ENCODE measurements at regions not wholly inside any gene's neighbourhood (a gene's known extent, or its start where the extent isn't known, plus 50 kb on each side); places are given as distances from the start of the nearest gene placed in this dataset.

DNA sequence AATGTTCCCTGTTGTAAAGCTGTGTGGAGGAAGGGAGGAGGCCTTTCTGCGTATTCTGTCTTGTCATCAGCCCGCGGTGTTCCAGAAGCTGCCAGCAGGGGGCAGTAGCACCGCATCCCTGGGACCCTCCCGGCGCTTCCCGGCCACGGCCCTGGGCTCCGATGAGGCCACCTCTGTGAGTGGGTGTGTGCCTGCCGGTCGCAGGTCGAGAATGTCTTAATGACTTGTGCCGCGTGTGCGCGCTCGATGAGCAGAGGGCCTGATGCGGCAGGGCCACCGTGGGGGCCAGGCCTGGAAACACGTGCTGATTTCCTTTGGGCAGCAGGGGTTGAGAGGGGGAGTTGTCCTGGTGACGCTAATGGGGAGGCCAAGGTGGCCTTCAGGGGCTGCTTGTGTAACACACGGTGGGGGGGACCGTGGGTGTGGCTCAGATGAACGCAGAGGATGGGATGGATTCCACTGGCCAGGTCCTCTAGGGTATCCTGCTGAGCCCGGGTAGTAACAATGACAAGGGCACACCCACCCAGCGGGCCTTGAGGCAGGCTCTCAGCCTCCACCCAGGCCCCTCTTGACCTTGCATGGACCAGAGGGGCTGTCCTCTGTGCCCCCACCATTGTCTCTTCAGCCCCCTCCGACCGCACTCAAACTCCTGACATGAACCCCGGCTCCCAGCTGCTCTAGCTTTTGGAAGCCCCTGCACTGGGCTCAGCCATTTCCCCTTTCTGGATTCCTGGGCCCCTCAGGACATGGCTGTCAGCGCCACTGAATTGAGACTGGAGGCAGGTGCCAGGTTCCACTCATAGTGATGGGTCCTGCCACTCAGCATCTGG, 135.9 kb upstream of the PODXL start:
- Histone ChIP-seq H3K4me1 (ENCODE audit: control insufficient read depth, extremely low read depth, insufficient read depth, low read length) (no peaks in the 10 kb centered on the region), H4K20me1 (replicated peaks; ENCODE audit: control insufficient read depth, extremely low read depth, insufficient read depth, low read length) (no peaks in the 10 kb centered on the region), H3K4me3 (replicated peaks in 1 of 3; ENCODE audit: insufficient read depth in 1 of 3, low read depth in 1 of 3, low read length in 3 of 3) (no peak overlapping the region), H3K27me3 (ENCODE audit: control insufficient read depth in 2 of 2, insufficient read depth in 2 of 2, low read length in 2 of 2) (peaks cover 4 to 11% of the 10 kb centered on the region in 2 experiments), H3K9ac (replicated peaks; ENCODE audit: extremely low read depth, insufficient read depth, low read length) (no peak overlapping the region), H3K9me1 (replicated peaks; ENCODE audit: control insufficient read depth, extremely low read depth, insufficient read depth, low read length) (no peaks in the 10 kb centered on the region), H3K4me2 (ENCODE audit: insufficient read depth, low read length) (no peak overlapping the region), H3K36me3 (ENCODE audit: control insufficient read depth in 2 of 2, extremely low read depth in 1 of 2, insufficient read depth in 2 of 2, low read length in 2 of 2) (no peaks in the 10 kb centered on the region), H3K27ac (ENCODE audit: insufficient read depth, low read depth, low read length) (no peak overlapping the region), H3K79me2 (ENCODE audit: control insufficient read depth, insufficient read depth, low read length) (no peaks in the 10 kb centered on the region), H3K9me3 (replicated peaks; ENCODE audit: control insufficient read depth, insufficient read depth, low read length) (no peaks in the 10 kb centered on the region), H2AFZ (ENCODE audit: low read depth, low read length) (peak overlapping the region; percentile 48)
- no TSS peak for BruUV-seq (replicated peaks)
- TF ChIP-seq JUN (IDR thresholded peaks at IDR 0.05; ENCODE audit: borderline replicate concordance, insufficient read depth, insufficient read length, low read depth), result no peak
- TF ChIP-seq, protein P1, sequence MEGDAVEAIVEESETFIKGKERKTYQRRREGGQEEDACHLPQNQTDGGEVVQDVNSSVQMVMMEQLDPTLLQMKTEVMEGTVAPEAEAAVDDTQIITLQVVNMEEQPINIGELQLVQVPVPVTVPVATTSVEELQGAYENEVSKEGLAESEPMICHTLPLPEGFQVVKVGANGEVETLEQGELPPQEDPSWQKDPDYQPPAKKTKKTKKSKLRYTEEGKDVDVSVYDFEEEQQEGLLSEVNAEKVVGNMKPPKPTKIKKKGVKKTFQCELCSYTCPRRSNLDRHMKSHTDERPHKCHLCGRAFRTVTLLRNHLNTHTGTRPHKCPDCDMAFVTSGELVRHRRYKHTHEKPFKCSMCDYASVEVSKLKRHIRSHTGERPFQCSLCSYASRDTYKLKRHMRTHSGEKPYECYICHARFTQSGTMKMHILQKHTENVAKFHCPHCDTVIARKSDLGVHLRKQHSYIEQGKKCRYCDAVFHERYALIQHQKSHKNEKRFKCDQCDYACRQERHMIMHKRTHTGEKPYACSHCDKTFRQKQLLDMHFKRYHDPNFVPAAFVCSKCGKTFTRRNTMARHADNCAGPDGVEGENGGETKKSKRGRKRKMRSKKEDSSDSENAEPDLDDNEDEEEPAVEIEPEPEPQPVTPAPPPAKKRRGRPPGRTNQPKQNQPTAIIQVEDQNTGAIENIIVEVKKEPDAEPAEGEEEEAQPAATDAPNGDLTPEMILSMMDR (IDR thresholded peaks at IDR 0.05; ENCODE audit: extremely low read depth in 1 of 2, insufficient read depth in 1 of 2, low read depth in 1 of 2, low read length in 2 of 2), result peak; percentile 95 to 98
- FAIRE-seq, result peak; percentile 86
- intact Hi-C loops (cut with micrococcal nuclease), result loop anchor here (1.0 to 10.0 kb wide), 4 partner anchors 167 to 888 kb away; no protein-coding TSS in a partner anchor
- ChIA-PET POLR2A (no interaction called here), CTCF (interaction anchor here (0.6 to 4.2 kb wide), 13 partner anchors 10 to 1742 kb away, joined by 3 to 38 read pairs (median 3); no protein-coding TSS in a partner anchor)
- DNase-seq (ENCODE audit: low read depth, low spot score), result peak; percentile 54
- dilution Hi-C loops (cut with MboI; ENCODE audit: extremely low pct_ligation_motif_present, low sequenced_read_pairs), result no loop called here

DNA sequence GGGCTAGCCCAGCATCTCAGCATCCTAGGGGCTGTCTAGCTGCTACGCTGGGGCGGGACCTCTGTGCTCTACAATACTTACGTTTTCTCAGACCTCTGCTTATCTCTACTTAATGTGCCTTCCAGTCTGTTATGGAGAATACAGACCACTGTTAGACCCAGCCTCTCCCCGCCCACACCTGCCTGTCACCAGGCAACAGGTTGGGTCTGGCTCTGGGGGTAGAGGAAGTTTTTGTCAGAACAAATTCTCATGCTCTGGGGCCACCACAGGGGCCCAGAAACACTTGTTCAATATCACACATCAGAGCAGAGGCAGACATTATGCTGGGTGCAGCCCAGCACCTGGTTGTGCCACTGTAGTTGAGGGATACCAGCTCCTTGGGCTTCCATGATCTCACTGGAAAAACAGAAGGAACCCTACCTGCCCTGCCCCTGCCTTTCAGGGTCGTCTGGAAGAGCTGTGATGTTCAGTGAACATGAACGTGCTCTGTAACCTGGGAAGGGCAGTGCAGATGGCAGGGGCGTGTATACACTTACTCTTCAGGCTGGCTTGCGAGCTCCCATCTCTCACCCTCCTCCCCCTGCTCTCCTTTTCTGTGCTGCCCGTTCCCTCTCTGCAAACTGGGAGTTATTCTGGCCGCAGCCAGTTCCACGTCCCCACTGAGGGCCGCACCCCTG, 135.2 kb upstream of the PODXL start:
- BruUV-seq (replicated peaks), result no TSS peak

More for the DNA sequence above, 135.2 kb upstream of the PODXL start:
- Histone ChIP-seq H3K4me3 (replicated peaks in 1 of 3; ENCODE audit: insufficient read depth in 1 of 3, low read depth in 1 of 3, low read length in 3 of 3) (no peak overlapping the region), H3K27me3 (ENCODE audit: control insufficient read depth in 2 of 2, insufficient read depth in 2 of 2, low read length in 2 of 2) (peaks cover 4 to 9% of the 10 kb centered on the region in 2 experiments), H3K36me3 (ENCODE audit: control insufficient read depth in 2 of 2, extremely low read depth in 1 of 2, insufficient read depth in 2 of 2, low read length in 2 of 2) (no peaks in the 10 kb centered on the region), H3K9me1 (replicated peaks; ENCODE audit: control insufficient read depth, extremely low read depth, insufficient read depth, low read length) (no peaks in the 10 kb centered on the region), H3K79me2 (ENCODE audit: control insufficient read depth, insufficient read depth, low read length) (no peaks in the 10 kb centered on the region), H3K27ac (ENCODE audit: insufficient read depth, low read depth, low read length) (no peak overlapping the region), H2AFZ (ENCODE audit: low read depth, low read length) (no peak overlapping the region), H3K4me2 (ENCODE audit: insufficient read depth, low read length) (no peak overlapping the region), H3K9ac (replicated peaks; ENCODE audit: extremely low read depth, insufficient read depth, low read length) (no peak overlapping the region), H3K4me1 (ENCODE audit: control insufficient read depth, extremely low read depth, insufficient read depth, low read length) (no peaks in the 10 kb centered on the region), H4K20me1 (replicated peaks; ENCODE audit: control insufficient read depth, extremely low read depth, insufficient read depth, low read length) (no peaks in the 10 kb centered on the region), H3K9me3 (replicated peaks; ENCODE audit: control insufficient read depth, insufficient read depth, low read length) (no peaks in the 10 kb centered on the region)
- intact Hi-C loops (cut with micrococcal nuclease), result loop anchor here (1.0 to 10.0 kb wide), 4 partner anchors 168 to 889 kb away; no protein-coding TSS in a partner anchor
- POLR2A ChIA-PET, result no interaction called here
- no peak for DNase-seq (ENCODE audit: low read depth, low spot score)
- CTCF ChIA-PET, result interaction anchor here (0.6 to 4.2 kb wide), 15 partner anchors 10 to 1743 kb away, joined by 3 to 38 read pairs (median 3); no protein-coding TSS in a partner anchor
- dilution Hi-C loops (cut with MboI; ENCODE audit: extremely low pct_ligation_motif_present, low sequenced_read_pairs), result no loop called here
- TF ChIP-seq POLR2AphosphoS5 (IDR thresholded peaks at IDR 0.05; ENCODE audit: insufficient read depth, low read depth, low read length) (no peak), GATA2 (IDR thresholded peaks at IDR 0.05; ENCODE audit: insufficient read depth, insufficient read length, low read depth, low read length) (no peak), EZH2 (IDR thresholded peaks at IDR 0.05; ENCODE audit: borderline replicate concordance, low read depth, low read length, severe bottlenecking) (no peak), JUN (IDR thresholded peaks at IDR 0.05; ENCODE audit: borderline replicate concordance, insufficient read depth, insufficient read length, low read depth) (no peak), MYC (IDR thresholded peaks at IDR 0.05; ENCODE audit: low read depth, low read length) (no peak), FOS (IDR thresholded peaks at IDR 0.05; ENCODE audit: borderline replicate concordance, insufficient read depth, low read length) (no peak), POLR2A (IDR thresholded peaks at IDR 0.05; ENCODE audit: low read depth, low read length) (no peak)
- TF ChIP-seq, protein P2, sequence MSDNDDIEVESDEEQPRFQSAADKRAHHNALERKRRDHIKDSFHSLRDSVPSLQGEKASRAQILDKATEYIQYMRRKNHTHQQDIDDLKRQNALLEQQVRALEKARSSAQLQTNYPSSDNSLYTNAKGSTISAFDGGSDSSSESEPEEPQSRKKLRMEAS (IDR thresholded peaks at IDR 0.05; ENCODE audit: insufficient read depth, insufficient read length), result no peak
- TF ChIP-seq, protein P1 (IDR thresholded peaks at IDR 0.05; ENCODE audit: extremely low read depth in 1 of 2, insufficient read depth in 1 of 2, low read depth in 1 of 2, low read length in 2 of 2), result no peak
- no peak for FAIRE-seq
